ENCODE measurements at regions not wholly inside any gene's neighbourhood (a gene's known extent, or its start where the extent isn't known, plus 50 kb on each side); places are given as distances from the start of the nearest gene placed in this dataset.

- DNase-seq, result no peak
Observed at GRCh38 chr22:48553119-48553518, 1274.6 kb downstream of the BRD1 start.

- no peak for DNase-seq
Observed at GRCh38 chr22:48551716-48552268, 1275.9 kb downstream of the BRD1 start.

GRCh38 chr22:48551061-48551460 lies 1276.6 kb downstream of the BRD1 start:
- DNase-seq, result no peak

GRCh38 chr22:48548391-48548790 lies 1279.3 kb downstream of the BRD1 start:
- DNase-seq, result no peak

- DNase-seq, result no peak
Observed at GRCh38 chr22:48547971-48548370, 1279.7 kb downstream of the BRD1 start.

GRCh38 chr22:48546653-48547424 lies 1280.8 kb downstream of the BRD1 start:
- DNase-seq, result no peak

GRCh38 chr22:48545987-48546386 lies 1281.7 kb downstream of the BRD1 start:
- no peak for DNase-seq

- no peak for DNase-seq
Observed at GRCh38 chr22:48541401-48542098, 1286.1 kb downstream of the BRD1 start.

GRCh38 chr22:48539261-48539660 lies 1288.4 kb downstream of the BRD1 start:
- DNase-seq, result no peak

- no peak for DNase-seq
Observed at GRCh38 chr22:48538291-48538820, 1289.3 kb downstream of the BRD1 start.

- DNase-seq, result no peak
Observed at GRCh38 chr22:48537343-48537680, 1290.4 kb downstream of the BRD1 start.

- no peak for DNase-seq
Observed at GRCh38 chr22:48536541-48537342, 1290.9 kb downstream of the BRD1 start.

- no peak for DNase-seq
Observed at GRCh38 chr22:48535868-48536540, 1291.7 kb downstream of the BRD1 start.

- DNase-seq, result no peak
Observed at GRCh38 chr22:48534395-48534958, 1293.2 kb downstream of the BRD1 start.

GRCh38 chr22:48532986-48533385 lies 1294.7 kb downstream of the BRD1 start:
- no peak for DNase-seq

- DNase-seq, result no peak
Observed at GRCh38 chr22:48531761-48532435, 1295.8 kb downstream of the BRD1 start.

- no peak for DNase-seq
Observed at GRCh38 chr22:48531108-48531507, 1296.6 kb downstream of the BRD1 start.

- no peak for DNase-seq
Observed at GRCh38 chr22:48530666-48531065, 1297.0 kb downstream of the BRD1 start.

GRCh38 chr22:48528221-48528915 lies 1299.3 kb downstream of the BRD1 start:
- no peak for DNase-seq

- no peak for DNase-seq
Observed at GRCh38 chr22:48523761-48524160, 1303.9 kb downstream of the BRD1 start.

GRCh38 chr22:48523091-48523490 lies 1304.6 kb downstream of the BRD1 start:
- DNase-seq, result no peak

Measured in activated effector memory CD4-positive, alpha-beta T cell treated with Interleukin-2 at 50 U/mL for 16 hours (primary cell).